HFF-Myc (cell line): ENCODE measurements at regions not wholly inside any gene's neighbourhood (a gene's known extent, or its start where the extent isn't known, plus 50 kb on each side); places are given as distances from the start of the nearest gene placed in this dataset.

Source experiments
- DNase-seq: peaks from one replicate; pipeline ENCODE4 v3.0.0-alpha.2; 2011; ENCODE audit warnings: low read depth; ENCODE audit errors: extremely low read depth
- H3K4me3 ChIP-seq: replicated peaks from 2 replicates; pipeline ENCODE4 v1.5.1; 2011; ENCODE audit warnings: low read depth, mild to moderate bottlenecking, control low read depth, low read length
- TF ChIP-seq, protein P1 (sequence below): IDR thresholded peaks from 2 replicates; pipeline ENCODE4 v1.5.1; 2012; ENCODE audit warnings: mild to moderate bottlenecking, low read depth, low read length, control low read depth; ENCODE audit errors: missing control alignments

DNA sequence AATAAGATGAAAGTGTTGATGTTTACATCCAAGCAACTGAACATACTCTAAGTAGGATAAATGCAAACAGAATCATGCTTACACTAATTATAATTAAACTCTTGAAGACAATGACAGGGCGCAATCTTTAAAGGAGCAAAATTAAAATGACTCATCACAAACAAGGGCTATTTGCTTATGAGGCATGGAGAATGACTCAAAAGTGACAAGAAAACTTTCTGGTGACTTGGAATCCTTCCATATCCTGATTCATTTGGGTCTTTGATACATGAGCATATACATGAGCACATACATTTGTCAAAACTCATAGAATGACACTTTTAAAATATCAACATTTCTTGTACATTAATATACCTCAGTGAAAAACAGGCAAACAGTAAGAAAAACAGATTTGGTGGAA is 1632.3 kb downstream of the KCNT2 start:
- TF ChIP-seq, protein P1, sequence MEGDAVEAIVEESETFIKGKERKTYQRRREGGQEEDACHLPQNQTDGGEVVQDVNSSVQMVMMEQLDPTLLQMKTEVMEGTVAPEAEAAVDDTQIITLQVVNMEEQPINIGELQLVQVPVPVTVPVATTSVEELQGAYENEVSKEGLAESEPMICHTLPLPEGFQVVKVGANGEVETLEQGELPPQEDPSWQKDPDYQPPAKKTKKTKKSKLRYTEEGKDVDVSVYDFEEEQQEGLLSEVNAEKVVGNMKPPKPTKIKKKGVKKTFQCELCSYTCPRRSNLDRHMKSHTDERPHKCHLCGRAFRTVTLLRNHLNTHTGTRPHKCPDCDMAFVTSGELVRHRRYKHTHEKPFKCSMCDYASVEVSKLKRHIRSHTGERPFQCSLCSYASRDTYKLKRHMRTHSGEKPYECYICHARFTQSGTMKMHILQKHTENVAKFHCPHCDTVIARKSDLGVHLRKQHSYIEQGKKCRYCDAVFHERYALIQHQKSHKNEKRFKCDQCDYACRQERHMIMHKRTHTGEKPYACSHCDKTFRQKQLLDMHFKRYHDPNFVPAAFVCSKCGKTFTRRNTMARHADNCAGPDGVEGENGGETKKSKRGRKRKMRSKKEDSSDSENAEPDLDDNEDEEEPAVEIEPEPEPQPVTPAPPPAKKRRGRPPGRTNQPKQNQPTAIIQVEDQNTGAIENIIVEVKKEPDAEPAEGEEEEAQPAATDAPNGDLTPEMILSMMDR = no peak
- H3K4me3 ChIP-seq = no peak overlapping the region
- DNase-seq = no peak

DNA sequence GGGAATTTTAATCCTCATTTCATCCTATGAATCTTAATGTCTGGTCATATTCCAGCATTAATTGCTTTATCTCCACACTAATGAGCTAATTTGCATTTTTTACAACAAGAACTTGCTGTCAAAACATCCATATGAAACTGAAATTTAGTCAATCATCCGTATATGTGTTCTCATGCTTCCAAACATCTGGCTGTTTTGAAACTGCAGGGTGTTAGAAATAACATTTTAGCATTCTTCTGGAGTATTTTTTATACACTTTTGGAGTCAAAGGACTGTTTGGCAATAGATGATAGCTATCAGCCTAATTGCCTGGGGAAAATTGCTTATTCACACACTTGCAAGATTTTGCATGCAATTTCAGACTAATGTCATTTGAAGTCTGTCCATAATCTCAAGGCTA is 1639.3 kb downstream of the KCNT2 start:
- TF ChIP-seq, protein P1 = no peak
- DNase-seq = no peak
- no peak overlapping the region for H3K4me3 ChIP-seq

GRCh38 chr1:194959795-194960194 is 1648.4 kb downstream of the KCNT2 start:
- DNase-seq = no peak
- TF ChIP-seq, protein P1 = no peak
- no peak overlapping the region for H3K4me3 ChIP-seq

GRCh38 chr1:194952171-194952570 is 1656.1 kb downstream of the KCNT2 start:
- TF ChIP-seq, protein P1 = no peak
- H3K4me3 ChIP-seq = no peak overlapping the region
- peak; percentile 11 for DNase-seq

- H3K4me3 ChIP-seq = no peak overlapping the region
- TF ChIP-seq, protein P1 = no peak
- DNase-seq = no peak
Observed at GRCh38 chr1:194950584-194950983, 1657.7 kb downstream of the KCNT2 start.

GRCh38 chr1:194940336-194941030 is 1667.8 kb downstream of the KCNT2 start:
- no peak for DNase-seq
- TF ChIP-seq, protein P1 = no peak
- no peak overlapping the region for H3K4me3 ChIP-seq

- DNase-seq = no peak
- TF ChIP-seq, protein P1 = peak; percentile 13
- no peak overlapping the region for H3K4me3 ChIP-seq
Observed at GRCh38 chr1:194935864-194936263, 1672.4 kb downstream of the KCNT2 start.
